DND-41 (cell line): ENCODE measurements at regions not wholly inside any gene's neighbourhood (a gene's known extent, or its start where the extent isn't known, plus 50 kb on each side); places are given as distances from the start of the nearest gene placed in this dataset.

Source experiments
- CTCF ChIP-seq: IDR thresholded peaks from 2 replicates; pipeline ENCODE4 v1.5.1; 2012; ENCODE audit warnings: borderline replicate concordance, low read length, moderate library complexity, mild to moderate bottlenecking; ENCODE audit not compliant: poor library complexity, severe bottlenecking; ENCODE audit errors: extremely low read depth
- EZH2 ChIP-seq: IDR thresholded peaks from 3 replicates; pipeline ENCODE4 v1.6.1; 2012; ENCODE audit warnings: borderline replicate concordance, low read depth, mild to moderate bottlenecking, moderate library complexity, low read length, inconsistent platforms; ENCODE audit not compliant: severe bottlenecking

- TF ChIP-seq CTCF (no peak), EZH2 (no peak)
Measured at GRCh38 chr12:74144396-74144795, 393.2 kb upstream of the ATXN7L3B start.
